ENCODE measurements at regions not wholly inside any gene's neighbourhood (a gene's known extent, or its start where the extent isn't known, plus 50 kb on each side); places are given as distances from the start of the nearest gene placed in this dataset.

- DNase-seq (ENCODE audit: insufficient read length, low spot score, missing footprints), result no peak
- no peaks in the 10 kb centered on the region for H3K27me3 ChIP-seq (ENCODE audit: insufficient read depth, low read length)
Measured at GRCh38 chrX:125436855-125437254, 117.2 kb downstream of the TEX13C start.

GRCh38 chrX:125439194-125439849, 119.7 kb downstream of the TEX13C start:
- no peak overlapping the region for H3K27ac ChIP-seq (ENCODE audit: low read depth, low read length)
- no peak for DNase-seq (ENCODE audit: insufficient read length, low spot score, missing footprints)
- no peak overlapping the region for H3K4me2 ChIP-seq (ENCODE audit: insufficient read depth, low read length)
- no peak overlapping the region for H3K4me3 ChIP-seq (ENCODE audit: insufficient read depth, low read length)
- H2AFZ ChIP-seq (ENCODE audit: low read length), result no peak overlapping the region
- no peaks in the 10 kb centered on the region for H3K27me3 ChIP-seq (ENCODE audit: insufficient read depth, low read length)
- H3K36me3 ChIP-seq (ENCODE audit: insufficient read depth, low read length), result no peaks in the 10 kb centered on the region
- H3K4me1 ChIP-seq (ENCODE audit: insufficient read depth, low read length), result no peaks in the 10 kb centered on the region
- no peaks in the 10 kb centered on the region for H4K20me1 ChIP-seq (ENCODE audit: insufficient read depth, low read length)
- TF ChIP-seq, protein P1, sequence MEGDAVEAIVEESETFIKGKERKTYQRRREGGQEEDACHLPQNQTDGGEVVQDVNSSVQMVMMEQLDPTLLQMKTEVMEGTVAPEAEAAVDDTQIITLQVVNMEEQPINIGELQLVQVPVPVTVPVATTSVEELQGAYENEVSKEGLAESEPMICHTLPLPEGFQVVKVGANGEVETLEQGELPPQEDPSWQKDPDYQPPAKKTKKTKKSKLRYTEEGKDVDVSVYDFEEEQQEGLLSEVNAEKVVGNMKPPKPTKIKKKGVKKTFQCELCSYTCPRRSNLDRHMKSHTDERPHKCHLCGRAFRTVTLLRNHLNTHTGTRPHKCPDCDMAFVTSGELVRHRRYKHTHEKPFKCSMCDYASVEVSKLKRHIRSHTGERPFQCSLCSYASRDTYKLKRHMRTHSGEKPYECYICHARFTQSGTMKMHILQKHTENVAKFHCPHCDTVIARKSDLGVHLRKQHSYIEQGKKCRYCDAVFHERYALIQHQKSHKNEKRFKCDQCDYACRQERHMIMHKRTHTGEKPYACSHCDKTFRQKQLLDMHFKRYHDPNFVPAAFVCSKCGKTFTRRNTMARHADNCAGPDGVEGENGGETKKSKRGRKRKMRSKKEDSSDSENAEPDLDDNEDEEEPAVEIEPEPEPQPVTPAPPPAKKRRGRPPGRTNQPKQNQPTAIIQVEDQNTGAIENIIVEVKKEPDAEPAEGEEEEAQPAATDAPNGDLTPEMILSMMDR (IDR thresholded peaks at IDR 0.05; ENCODE audit: extremely low read depth, low read depth, low read length), result no peak
- no peaks in the 10 kb centered on the region for H3K9me3 ChIP-seq (ENCODE audit: low read depth, low read length)
- H3K79me2 ChIP-seq (ENCODE audit: insufficient read depth, low read length), result no peaks in the 10 kb centered on the region

More at GRCh38 chrX:125436855-125437254, 117.2 kb downstream of the TEX13C start:
- H3K79me2 ChIP-seq (ENCODE audit: insufficient read depth, low read length), result no peaks in the 10 kb centered on the region
- no peak overlapping the region for H3K4me3 ChIP-seq (ENCODE audit: insufficient read depth, low read length)
- no peak overlapping the region for H3K4me2 ChIP-seq (ENCODE audit: insufficient read depth, low read length)
- H3K9me3 ChIP-seq (ENCODE audit: low read depth, low read length), result no peaks in the 10 kb centered on the region
- no peaks in the 10 kb centered on the region for H3K4me1 ChIP-seq (ENCODE audit: insufficient read depth, low read length)
- no peaks in the 10 kb centered on the region for H3K36me3 ChIP-seq (ENCODE audit: insufficient read depth, low read length)
- no peak overlapping the region for H3K27ac ChIP-seq (ENCODE audit: low read depth, low read length)
- TF ChIP-seq, protein P1 (IDR thresholded peaks at IDR 0.05; ENCODE audit: extremely low read depth, low read depth, low read length), result no peak
- H2AFZ ChIP-seq (ENCODE audit: low read length), result no peak overlapping the region
- H4K20me1 ChIP-seq (ENCODE audit: insufficient read depth, low read length), result no peaks in the 10 kb centered on the region

DNA sequence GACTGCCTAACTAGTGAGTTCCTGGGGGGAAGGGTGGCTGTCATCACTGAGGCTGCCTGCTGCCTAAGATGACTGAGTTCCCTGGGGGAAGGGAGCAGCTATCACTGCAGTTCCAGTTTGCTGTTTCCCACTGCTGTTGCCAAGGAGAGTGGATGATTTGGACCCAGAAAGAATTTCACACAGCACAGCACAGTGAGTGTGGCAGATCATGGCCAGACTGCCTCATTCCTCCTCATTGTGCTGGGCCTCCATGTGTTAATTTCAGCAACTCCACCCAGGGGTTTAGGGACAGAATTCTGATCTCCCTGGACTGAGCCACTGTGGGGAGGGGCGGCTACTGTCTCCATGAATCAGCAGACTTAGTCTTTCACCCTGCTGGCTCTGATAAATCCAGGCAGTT, 125.0 kb downstream of the TEX13C start:
- no peaks in the 10 kb centered on the region for H3K27me3 ChIP-seq (ENCODE audit: insufficient read depth, low read length)
- no peak overlapping the region for H3K4me3 ChIP-seq (ENCODE audit: insufficient read depth, low read length)
- H3K9me3 ChIP-seq (ENCODE audit: low read depth, low read length), result no peaks in the 10 kb centered on the region
- H4K20me1 ChIP-seq (ENCODE audit: insufficient read depth, low read length), result no peaks in the 10 kb centered on the region
- no peak overlapping the region for H3K4me2 ChIP-seq (ENCODE audit: insufficient read depth, low read length)
- DNase-seq (ENCODE audit: insufficient read length, low spot score, missing footprints), result no peak
- TF ChIP-seq, protein P1 (IDR thresholded peaks at IDR 0.05; ENCODE audit: extremely low read depth, low read depth, low read length), result no peak
- H3K79me2 ChIP-seq (ENCODE audit: insufficient read depth, low read length), result no peaks in the 10 kb centered on the region
- H3K4me1 ChIP-seq (ENCODE audit: insufficient read depth, low read length), result no peaks in the 10 kb centered on the region
- no peak overlapping the region for H3K27ac ChIP-seq (ENCODE audit: low read depth, low read length)
- no peak overlapping the region for H2AFZ ChIP-seq (ENCODE audit: low read length)
- H3K36me3 ChIP-seq (ENCODE audit: insufficient read depth, low read length), result no peaks in the 10 kb centered on the region

GRCh38 chrX:125475482-125475881, 155.8 kb downstream of the TEX13C start:
- Histone ChIP-seq H3K27ac (ENCODE audit: low read depth, low read length) (no peak overlapping the region), H3K4me3 (ENCODE audit: insufficient read depth, low read length) (no peak overlapping the region), H3K36me3 (ENCODE audit: insufficient read depth, low read length) (no peaks in the 10 kb centered on the region), H3K4me1 (ENCODE audit: insufficient read depth, low read length) (no peaks in the 10 kb centered on the region), H3K27me3 (ENCODE audit: insufficient read depth, low read length) (no peaks in the 10 kb centered on the region), H4K20me1 (ENCODE audit: insufficient read depth, low read length) (no peaks in the 10 kb centered on the region), H3K9me3 (ENCODE audit: low read depth, low read length) (no peaks in the 10 kb centered on the region), H2AFZ (ENCODE audit: low read length) (no peak overlapping the region), H3K4me2 (ENCODE audit: insufficient read depth, low read length) (no peak overlapping the region), H3K79me2 (ENCODE audit: insufficient read depth, low read length) (no peaks in the 10 kb centered on the region)
- TF ChIP-seq, protein P1 (IDR thresholded peaks at IDR 0.05; ENCODE audit: extremely low read depth, low read depth, low read length), result no peak
- DNase-seq (ENCODE audit: insufficient read length, low spot score, missing footprints), result no peak
